ENCODE measurements at regions not wholly inside any gene's neighbourhood (a gene's known extent, or its start where the extent isn't known, plus 50 kb on each side); places are given as distances from the start of the nearest gene placed in this dataset.
"Not testable (repeated sequence)": the region's sequence is repeated elsewhere in the genome, so short reads cannot be mapped to it uniquely, and the experiment has no call there.

DNA sequence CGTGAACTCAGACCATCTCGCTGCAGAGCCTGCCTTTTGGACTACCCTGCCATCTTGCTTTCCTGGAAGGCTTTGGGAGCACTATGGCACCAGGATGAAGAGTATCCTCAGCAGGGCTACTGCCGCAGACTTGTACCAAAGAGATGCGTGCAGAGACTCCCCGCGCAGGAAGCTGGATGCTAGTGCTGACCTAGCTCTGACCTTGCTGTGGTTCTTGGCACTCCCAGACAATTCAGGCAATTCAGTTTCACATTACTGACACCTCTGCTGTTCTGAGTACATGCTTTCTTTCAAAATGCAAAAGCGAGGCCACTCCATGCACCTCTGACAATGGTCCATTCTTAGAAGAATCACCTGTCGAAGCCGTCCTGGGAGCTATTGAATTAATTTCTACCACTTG, 251.5 kb upstream of the MEX3C start:
- DNase-seq = no peak

DNA sequence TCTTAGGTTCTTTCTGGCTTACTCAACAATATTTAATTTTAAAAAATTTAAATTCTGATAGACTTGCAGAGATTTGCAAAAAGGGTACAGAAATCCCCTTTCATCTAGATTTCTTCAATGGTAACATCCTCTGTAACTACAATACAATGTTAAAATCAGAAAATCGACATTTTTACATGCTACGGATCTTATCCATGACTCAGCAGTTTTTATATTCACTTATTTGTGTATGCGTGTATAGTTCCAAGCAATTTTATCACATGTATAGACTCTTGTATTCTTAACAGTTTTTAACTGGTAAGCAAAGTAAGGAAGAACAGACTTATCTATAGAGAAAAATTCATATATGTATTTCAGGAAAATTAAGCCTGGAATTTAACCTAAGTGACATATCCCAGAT, 256.1 kb upstream of the MEX3C start:
- no peak for DNase-seq

DNA sequence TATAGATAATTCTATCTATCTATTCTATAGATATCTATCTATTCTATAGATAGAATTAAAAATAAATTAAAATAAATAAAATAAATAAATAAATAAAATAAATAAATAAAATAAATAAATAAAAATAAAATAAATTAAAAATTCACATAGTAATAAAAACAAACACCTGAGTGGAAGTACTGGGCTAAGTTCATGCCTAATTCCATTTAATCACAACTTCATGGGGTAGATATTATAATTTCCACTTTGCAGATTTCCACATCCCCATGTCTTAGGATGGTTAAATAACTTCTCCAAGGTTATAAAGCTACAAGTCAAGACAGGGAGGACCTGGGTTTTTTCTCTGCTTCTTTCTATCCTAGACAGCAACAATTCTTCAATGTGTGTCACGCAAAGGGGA, 261.4 kb upstream of the MEX3C start:
- no peak for DNase-seq

DNA sequence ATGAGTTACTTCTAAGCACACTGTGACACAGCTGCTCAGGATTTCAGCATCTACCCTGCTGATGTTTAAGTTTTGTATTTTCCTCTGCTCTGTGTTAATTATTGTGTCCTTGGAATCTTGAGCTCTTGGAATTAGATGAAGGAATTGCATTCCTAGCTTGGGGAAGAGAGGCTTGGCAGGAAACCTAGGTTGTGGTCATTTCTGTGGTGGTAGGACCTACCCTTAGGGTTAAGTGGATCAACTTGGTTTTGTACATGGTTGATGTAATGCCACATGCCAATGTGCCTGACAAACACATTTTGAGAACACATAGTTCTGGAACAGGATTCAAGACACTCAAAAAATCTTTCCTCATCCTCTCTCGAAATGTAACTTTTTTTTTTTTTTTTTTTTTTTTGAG, 264.5 kb upstream of the MEX3C start:
- DNase-seq = no peak

DNA sequence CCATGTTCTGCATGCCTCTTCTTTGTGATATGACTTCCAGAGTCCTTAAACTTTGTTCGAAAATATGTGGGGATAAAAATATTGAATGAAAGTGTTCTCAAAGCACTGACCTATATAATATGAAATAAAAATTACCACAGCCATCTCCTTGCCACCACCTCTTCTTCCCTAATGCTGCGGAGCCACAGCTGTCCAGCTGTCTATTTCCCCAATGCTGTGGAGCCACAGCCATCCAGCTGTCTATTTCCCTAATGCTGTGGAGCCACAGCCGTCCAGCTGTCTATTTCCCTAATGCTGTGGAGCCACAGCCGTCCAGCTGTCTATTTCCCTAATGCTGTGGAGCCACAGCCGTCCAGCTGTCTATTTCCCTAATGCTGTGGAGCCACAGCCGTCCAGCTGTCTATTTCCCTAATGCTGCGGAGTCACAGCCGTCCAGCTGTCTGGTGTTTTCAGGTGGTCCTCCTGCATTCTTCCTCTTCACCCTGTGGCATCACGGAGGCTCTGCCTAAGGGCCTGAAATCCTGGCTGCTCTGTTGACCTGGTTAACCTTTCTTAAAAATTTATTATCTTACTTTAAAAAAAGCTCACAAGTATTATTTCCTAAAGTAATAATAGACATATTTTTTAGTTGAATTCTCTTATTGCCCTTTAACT, 266.1 kb upstream of the MEX3C start:
- no peak for DNase-seq

DNA sequence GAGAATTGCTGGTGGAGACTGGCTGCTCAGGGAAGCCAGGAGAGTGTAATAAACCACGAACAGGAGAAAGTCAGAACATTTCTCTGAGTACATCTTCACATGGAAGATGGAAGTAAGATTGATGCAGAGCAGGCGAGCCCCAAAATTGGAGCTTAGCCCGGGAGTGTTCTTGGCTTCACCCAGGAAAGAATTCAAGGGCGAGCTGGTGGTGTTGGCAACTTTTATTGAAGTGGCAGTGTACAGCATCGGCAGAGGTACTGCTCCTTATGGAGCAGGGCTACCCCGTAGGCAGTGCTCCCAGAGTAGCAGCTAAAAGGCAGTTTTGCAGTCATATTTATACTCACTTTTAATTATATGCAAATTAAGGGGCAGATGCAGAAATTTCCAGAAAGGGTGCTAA, 281.4 kb upstream of the MEX3C start:
- DNase-seq = no peak

DNA sequence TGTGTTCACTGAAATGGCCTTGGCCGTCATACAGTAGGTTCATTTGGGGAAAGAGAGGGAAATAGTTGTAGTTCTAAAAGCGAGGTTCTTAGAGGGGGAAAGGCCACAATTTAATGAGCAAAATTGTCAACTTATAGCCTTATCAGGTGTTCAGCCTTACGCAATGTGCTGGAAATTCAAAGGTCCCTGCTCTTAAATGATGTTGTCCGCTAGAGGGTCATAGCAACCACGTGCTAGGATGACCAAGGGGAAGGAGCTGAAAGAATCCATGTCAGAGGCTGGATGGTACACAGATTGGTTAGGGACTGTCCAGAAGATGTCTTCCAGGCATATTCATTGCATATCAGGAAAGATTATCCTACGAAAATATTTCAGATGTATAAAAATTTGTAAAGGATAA, 282.3 kb upstream of the MEX3C start:
- DNase-seq = no peak

DNA sequence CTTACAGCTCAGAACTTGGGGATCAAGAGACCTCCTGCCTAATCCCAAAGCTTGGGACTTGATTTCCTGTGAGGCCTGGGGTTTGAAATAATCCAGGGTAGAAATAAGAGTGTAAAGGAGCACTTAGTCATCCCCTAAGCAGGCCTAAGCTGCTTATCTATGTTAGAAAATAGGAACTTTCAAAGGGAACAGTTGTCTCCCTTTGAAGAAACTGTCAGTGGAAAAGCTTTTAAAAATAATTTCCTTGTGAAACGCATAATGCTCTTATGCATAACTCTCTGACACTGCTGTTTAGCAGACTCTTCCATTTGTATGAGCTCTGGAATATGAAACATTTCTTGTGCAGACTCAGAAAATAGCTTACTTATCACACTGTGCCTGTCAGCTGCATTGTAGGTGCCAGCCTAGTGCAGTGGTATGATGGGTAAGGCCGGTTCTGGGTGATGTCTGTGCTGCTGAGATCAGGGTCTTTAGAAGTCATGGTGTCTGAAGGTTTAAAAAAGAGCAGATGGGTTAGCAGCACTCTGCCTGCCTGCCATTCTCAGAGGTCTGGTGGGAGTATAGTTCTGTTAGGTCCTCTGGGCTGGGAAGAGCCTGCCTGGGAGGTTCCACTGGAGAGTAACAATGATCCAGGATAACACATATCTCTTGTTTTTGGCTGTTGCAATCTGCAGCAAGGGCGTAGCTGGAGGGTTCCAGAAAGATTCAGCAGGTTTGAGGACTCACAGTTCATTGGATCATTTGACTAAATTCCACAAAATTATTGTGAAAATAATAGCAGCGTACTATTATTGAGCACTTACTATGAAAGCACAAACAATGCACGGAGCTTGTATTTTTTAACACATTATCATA, 283.2 kb upstream of the MEX3C start:
- peak in 1 of 51 donors; percentile 8 for DNase-seq

DNA sequence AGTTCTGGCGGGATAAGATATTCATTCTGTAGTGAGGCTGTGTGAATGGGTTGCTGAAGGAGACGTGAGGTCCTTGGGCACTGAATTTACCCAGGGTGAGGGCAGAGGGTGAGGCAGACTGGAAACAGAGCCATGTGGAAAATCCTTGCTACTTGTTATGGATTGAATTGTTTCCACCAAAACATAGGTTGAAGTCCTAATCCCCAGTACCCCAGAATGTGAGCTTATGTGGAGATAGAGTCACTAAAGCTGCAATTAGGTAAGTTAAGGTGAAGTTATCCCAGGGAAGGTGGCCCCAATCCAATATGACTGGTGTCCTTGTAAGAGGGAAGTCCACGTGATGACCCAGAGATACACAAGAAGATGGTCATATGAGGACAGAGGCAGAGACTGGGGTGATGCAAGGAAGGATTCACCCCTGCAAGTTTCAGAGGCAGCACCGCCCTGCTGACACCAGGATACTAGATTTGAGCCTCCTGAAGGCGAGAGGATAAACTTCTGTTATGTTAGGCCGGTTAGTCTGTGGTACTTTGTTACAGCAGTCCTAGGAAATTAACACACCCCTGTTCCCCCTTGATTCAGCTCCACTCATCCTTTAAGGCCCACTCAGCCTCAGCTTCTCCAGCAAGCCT, 289.4 kb upstream of the MEX3C start:
- DNase-seq = no peak

DNA sequence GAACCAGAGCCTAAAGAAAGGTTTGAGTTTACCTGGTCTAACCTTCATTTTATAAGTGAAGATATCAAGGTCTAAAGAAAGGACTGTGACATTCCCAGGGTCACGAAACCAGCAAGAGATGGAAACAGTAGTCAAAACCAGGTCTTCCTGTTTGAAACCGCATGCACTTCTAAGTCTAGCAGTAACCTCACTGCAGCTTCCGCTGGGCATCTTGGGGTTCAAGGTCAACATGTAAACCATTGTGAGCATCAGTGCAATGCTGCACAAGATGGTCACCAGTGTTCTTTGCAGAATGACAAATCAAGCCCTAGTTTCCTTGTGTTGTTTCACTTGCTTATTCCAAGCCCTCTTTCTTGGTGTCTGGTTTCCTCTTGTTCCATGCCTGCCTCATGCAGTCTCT, 292.9 kb upstream of the MEX3C start:
- DNase-seq = no peak

DNA sequence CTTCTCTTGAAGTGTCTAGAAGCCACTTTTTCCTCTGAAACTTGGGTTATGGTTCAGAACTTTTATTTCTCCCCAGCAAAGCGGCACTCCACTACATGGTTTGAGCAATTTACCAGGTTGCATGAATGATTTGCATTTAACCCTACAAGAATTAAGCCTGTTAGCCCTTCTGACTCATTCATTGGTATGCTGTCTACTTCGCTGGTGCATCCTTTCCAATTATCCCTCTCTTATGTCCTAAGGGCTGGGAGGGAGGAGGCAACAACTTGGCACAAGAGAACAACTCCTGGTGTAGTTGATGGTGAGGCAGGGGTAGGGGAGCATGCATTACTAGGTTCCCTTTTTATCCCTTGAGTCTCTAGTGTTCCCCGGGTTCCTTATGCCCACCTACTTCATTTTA, 293.4 kb upstream of the MEX3C start:
- DNase-seq = no peak

DNA sequence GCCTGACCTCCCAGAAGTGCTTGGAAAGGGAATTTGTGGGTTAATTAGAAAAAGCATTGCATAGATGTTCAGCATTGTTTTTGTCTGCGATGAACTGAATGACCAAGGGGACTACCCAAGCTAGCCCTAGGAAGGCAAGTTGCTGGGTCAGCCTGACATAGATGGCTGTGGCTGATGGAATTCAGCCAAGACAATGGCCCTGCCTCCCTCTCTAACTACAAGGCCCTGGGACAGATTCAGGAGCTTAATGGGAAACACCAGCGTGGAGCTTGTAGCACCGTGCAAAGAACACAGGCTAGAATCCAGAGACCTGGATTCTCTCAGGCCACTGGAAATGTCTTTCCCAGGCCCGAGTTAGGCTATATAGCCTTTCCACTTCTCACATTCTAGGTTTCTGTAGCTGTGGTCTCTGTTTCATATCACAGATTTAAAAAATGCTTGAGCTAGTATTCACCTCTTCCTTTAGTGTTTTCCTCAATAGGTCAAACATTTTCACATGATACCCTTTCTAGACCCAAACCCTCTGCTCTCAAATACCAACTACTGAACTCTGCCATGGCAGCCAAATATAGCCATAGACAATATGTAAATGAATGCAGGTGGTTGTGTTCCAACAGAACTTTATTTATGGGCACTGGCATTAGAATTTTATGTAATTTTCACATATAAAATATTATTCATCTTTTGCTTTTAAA, 294.3 kb upstream of the MEX3C start:
- peak in 1 of 51 donors; percentile 13 for DNase-seq

DNA sequence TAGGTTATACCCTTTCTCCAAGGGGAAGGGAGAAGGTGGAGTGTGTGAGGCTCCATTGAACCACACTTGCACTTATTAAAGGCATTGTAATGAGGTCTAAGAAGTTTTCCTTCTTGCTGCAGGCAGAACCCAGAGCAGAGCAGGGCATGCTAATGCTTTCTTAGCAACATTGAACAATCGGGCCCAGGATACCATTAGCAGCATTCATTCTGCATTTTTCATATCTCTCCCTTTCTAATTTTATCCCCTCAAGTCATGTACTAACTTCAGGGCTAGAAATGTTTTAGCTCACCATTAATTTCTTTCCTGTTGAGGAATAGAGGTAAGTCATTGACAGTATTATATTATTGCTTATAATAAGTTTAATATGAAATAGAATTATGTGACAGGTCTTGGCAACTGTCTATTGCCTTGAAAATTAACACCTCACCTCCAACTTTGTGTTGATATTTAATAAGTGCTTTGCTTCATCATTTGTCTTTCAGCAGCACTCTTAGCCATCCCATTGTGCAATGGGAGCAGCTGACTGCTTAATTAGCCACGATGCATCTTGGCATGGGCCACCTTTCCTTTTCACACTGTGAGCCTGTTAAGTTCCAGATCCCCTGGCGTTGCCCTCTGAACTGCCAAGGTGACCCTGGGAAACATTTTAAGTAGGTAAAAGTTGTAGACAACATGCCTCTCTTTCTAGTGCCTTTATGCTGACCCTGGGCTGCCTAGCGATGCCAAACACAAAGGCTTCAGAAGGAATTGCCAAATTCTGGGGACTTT, 300.8 kb upstream of the MEX3C start:
- DNase-seq = peak in 2 of 51 donors; percentile 5 to 6

DNA sequence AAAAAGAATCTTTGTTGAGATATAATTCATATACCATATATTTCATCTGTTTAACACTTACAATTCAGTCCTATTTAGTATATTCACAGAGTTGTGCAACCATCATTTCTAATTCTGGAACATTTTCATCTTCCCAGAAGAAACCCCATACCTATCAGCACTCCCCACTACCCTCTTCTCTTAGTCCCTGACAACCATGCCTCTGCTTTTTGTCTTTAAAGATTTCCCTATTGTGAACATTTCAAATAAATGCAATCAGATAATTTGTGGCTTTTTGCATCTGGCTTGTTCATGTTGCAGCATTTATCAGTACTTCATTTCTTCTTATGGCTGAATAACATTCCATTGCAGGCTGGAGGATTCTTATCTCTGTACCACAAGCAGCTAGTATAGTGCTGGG, 305.9 kb upstream of the MEX3C start:
- no peak for DNase-seq

DNA sequence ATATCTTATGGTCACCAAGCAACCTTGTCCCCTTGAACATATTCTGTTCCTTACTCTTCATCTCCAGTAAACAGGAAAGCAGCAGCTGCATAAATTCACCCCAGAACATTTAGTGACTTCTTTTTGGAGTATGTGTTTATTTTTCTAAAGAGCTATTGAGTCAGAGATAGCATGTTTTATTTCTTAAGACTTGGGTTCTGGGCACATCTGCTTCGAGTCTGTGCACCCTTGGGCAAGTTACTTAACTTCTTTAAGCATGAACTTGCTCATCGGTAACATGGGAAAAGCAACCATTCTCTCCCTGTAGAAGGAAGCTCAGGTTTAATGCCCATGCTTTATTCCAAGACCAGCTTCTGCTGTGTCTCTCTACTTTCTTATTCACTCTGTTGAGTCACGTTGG, 309.3 kb upstream of the MEX3C start:
- no peak for DNase-seq

DNA sequence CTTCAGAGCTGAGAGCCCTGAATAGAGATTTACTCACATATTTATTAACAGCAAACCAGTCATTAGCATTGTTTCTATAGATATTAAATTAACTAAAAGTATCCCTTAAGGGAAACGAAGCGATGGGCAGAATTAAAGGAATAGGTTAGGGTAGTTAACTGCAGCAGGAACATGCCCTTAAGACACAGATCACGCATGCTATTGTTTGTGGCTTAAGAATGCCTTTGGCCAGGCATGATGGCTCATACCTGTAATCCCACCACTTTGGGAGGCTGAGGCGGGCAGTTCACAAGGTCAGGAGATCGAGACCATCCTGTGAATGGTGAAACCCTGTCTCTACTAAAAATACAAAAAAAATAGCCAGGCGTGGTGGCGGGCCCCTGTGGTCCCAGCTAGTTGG, 310.9 kb upstream of the MEX3C start:
- DNase-seq = not testable (repeated sequence)

DNA sequence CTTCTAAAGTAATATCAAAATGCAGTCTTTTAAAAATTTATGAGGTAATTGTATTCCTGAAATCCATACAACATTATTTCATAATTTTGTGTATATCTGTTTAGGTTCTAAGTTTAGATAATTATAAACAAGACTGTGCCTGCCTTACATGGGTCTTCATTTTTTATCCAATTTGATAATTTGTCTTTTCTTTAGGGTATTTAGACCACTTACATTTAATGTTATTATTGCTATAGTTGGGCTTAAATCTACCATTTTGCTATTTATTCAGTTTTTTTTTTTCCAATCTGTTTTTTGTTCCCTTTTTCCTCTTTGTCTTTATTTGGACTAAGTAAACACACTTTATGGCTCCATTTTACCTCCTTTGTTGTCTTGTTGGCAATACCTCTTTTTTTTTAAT, 312.5 kb upstream of the MEX3C start:
- DNase-seq = no peak

DNA sequence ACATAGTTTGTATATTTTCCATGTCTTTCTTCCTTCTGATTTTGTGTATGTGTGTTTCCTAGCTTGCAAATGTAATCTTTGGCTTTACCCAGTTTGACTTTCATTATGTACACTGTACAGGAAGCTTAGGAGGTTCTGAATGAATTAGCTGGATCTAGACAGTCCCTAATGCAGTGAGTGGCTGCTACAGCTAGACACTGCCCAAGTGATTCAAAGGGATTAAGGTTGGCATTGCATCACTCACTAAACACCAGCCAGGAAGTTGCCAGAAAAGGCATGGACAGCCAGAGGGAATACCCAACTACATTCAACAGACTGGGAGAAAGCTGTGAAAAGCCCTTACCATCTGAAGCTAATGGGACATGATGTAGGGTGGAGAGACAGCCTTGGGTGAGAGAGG, 316.0 kb upstream of the MEX3C start:
- DNase-seq = no peak

DNA sequence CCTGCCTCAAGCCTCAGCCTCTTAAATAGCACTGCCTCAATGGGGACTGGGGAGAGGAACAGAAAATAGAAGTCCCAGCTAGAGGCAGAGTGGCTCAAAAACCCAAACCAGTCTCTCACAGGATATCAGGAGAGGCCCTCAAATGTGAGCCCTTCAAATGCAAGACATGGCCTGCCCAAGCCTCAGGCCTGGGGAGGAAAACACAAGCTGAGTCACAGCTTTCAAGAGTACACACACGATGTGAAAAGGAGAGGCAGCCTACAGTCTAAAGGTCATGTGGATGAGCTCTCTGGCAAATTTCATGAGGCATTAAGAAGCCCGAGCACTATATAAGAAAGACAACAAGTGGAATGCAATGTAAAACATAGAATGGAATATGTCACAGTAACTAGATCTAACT, 316.6 kb upstream of the MEX3C start:
- DNase-seq = no peak

DNA sequence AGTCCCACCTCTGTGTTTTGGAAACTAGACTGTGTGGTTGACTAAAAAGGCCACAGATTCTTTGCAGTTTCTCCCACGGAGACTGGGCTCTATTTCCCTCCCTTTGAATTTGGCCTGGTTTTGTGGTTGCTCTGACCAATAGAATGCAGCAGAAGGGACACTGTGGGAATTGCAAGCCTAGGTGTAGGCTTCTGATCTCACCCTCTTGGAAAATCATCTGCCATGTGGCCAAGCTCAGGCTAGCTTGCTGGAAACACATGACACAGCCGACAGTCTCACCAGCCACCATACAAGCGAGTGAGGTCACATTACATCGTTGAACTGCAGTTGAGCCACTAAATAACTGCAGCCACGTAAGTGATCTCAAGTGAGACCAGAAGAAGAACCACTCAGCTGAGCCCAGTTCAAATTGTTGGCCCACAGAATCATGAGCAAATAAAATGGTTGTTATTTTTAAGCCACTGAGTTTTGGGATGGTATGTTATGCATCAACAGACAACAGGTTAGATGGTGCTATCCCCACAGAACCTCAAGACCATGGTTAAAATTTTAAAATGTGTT, 319.1 kb upstream of the MEX3C start:
- DNase-seq = no peak

DNA sequence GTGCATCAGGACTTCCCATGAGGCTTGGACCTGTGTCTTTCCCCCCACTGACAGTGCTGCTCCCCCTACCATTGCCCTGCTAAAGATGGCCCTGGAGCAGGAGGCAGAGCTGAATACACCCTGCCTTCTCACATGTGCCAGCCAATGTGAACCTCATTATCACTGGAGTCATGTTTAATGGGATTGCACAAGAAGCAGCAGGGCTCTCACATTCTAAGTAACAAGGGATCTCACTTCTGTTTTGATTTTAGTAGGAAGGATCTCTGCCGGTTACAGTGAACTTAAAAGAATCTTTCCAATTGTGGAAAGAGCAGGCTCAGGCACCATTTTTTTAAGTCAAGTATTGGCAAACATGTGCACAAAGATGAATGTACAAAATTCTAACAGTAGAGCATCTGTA, 322.1 kb upstream of the MEX3C start:
- DNase-seq = no peak

All from hypothalamus (tissue), 51 donors.